HG03066 (cell line): ENCODE measurements at regions not wholly inside any gene's neighbourhood (a gene's known extent, or its start where the extent isn't known, plus 50 kb on each side); places are given as distances from the start of the nearest gene placed in this dataset.
"Not testable (repeated sequence)": the region's sequence is repeated elsewhere in the genome, so short reads cannot be mapped to it uniquely, and the experiment has no call there.

ENCODE experiments used
- ATAC-seq: cut with Tn5 transposase; IDR thresholded peaks from one replicate; pipeline ENCODE4 v1.9.1; 2021; ENCODE audit warnings: low read depth; ENCODE audit not compliant: unreplicated experiment

- no peak for ATAC-seq
Observed at GRCh38 chr13:58463841-58464240, 832.3 kb downstream of the PCDH17 start.

GRCh38 chr13:58467176-58467575 lies 835.6 kb downstream of the PCDH17 start:
- no peak for ATAC-seq

- ATAC-seq = no peak
Observed at GRCh38 chr13:58472483-58472882, 840.9 kb downstream of the PCDH17 start.

- ATAC-seq = no peak
Observed at GRCh38 chr13:58474581-58474980, 843.0 kb downstream of the PCDH17 start.

GRCh38 chr13:58476206-58476918 lies 844.8 kb downstream of the PCDH17 start:
- no peak for ATAC-seq

- ATAC-seq = no peak
Observed at GRCh38 chr13:58478858-58479257, 847.3 kb downstream of the PCDH17 start.

- no peak for ATAC-seq
Observed at GRCh38 chr13:58480061-58480460, 848.5 kb downstream of the PCDH17 start.

GRCh38 chr13:58488251-58488650 lies 856.7 kb downstream of the PCDH17 start:
- ATAC-seq = no peak

GRCh38 chr13:58495668-58496067 lies 864.1 kb downstream of the PCDH17 start:
- no peak for ATAC-seq

GRCh38 chr13:58500938-58501337 lies 869.4 kb downstream of the PCDH17 start:
- no peak for ATAC-seq

GRCh38 chr13:58504202-58504700 lies 872.7 kb downstream of the PCDH17 start:
- ATAC-seq = not testable (repeated sequence)

GRCh38 chr13:58505262-58505920 lies 873.8 kb downstream of the PCDH17 start:
- not testable (repeated sequence) for ATAC-seq

GRCh38 chr13:58528351-58528750 lies 896.8 kb downstream of the PCDH17 start:
- no peak for ATAC-seq

GRCh38 chr13:58531614-58532013 lies 900.1 kb downstream of the PCDH17 start:
- ATAC-seq = no peak

- no peak for ATAC-seq
Observed at GRCh38 chr13:58542530-58542929, 911.0 kb downstream of the PCDH17 start.

GRCh38 chr13:58547419-58547818 lies 915.9 kb downstream of the PCDH17 start:
- no peak for ATAC-seq

GRCh38 chr13:58566176-58566575 lies 934.6 kb downstream of the PCDH17 start:
- ATAC-seq = no peak

- no peak for ATAC-seq
Observed at GRCh38 chr13:58573743-58574142, 942.2 kb downstream of the PCDH17 start.

- ATAC-seq = no peak
Observed at GRCh38 chr13:58574791-58575190, 943.2 kb downstream of the PCDH17 start.

GRCh38 chr13:58579468-58579867 lies 947.9 kb downstream of the PCDH17 start:
- no peak for ATAC-seq

GRCh38 chr13:58583966-58584365 lies 952.4 kb downstream of the PCDH17 start:
- no peak for ATAC-seq

- ATAC-seq = no peak
Observed at GRCh38 chr13:58584610-58585009, 953.1 kb downstream of the PCDH17 start.
